Gastrocnemius medialis (tissue), 4 donors: ENCODE measurements at regions not wholly inside any gene's neighbourhood (a gene's known extent, or its start where the extent isn't known, plus 50 kb on each side); places are given as distances from the start of the nearest gene placed in this dataset.
"Not testable (repeated sequence)": the region's sequence is repeated elsewhere in the genome, so short reads cannot be mapped to it uniquely, and the experiment has no call there.

Experiments
- ATAC-seq, 2 donors: fragments of 150-250 bp; one replicate each; pipeline ENCODE4 v1.9.1; 2016
- DNase-seq, 2 donors: peaks; one replicate each; pipeline ENCODE4 v3.0.0-alpha.2; 2019
- H3K27ac ChIP-seq, 4 donors: fragments of 200-600 bp; sonication (generic); 1 replicate in 1 of 4; 2 replicates in 3 of 4; pipeline ENCODE4 v1.5.1; 2016 to 2018; ENCODE audit warnings: mild to moderate bottlenecking in 2 of 4, moderate library complexity in 1 of 4
- H3K27me3 ChIP-seq, 3 donors: fragments of 200-600 bp; sonication (generic) in 2 of 3; 1 replicate in 1 of 3; 2 replicates in 2 of 3; pipeline versions ENCODE4 v1.5.1 to v1.6.0; 2016 to 2019; ENCODE audit warnings: mild to moderate bottlenecking in 1 of 3, moderate library complexity in 1 of 3
- H3K36me3 ChIP-seq, 2 donors: fragments of 200-600 bp; sonication (generic) in 1 of 2; one replicate each; pipeline ENCODE4 v1.5.1; 2017 to 2018
- H3K4me1 ChIP-seq, 2 donors: fragments of 200-600 bp; sonication (generic) in 1 of 2; one replicate each; pipeline ENCODE4 v1.5.1; 2016 to 2017; ENCODE audit warnings: mild to moderate bottlenecking in 2 of 2
- H3K4me3 ChIP-seq, 4 donors: fragments of 200-600 bp; sonication (generic) in 3 of 4; 1 replicate in 1 of 4; 2 replicates in 3 of 4; pipeline ENCODE4 v1.5.1; 2016 to 2019; ENCODE audit warnings: mild to moderate bottlenecking in 2 of 4
- H3K9me3 ChIP-seq, 3 donors: fragments of 200-600 bp; sonication (generic) in 2 of 3; 1 replicate in 1 of 3; 2 replicates in 2 of 3; pipeline ENCODE4 v1.5.1; 2016 to 2019
- POLR2A ChIP-seq, 2 donors: fragments of 450-650 bp; IDR thresholded peaks; one replicate each; pipeline ENCODE4 v1.6.1; 2017; ENCODE audit warnings: antibody characterized with exemption in 2 of 2, mild to moderate bottlenecking in 2 of 2, moderate library complexity in 2 of 2
- in situ Hi-C, 4 donors: fragments of 200-750 bp; cut with MboI; loops; one replicate each; pipeline versions ENCODE4 v1.15.0 to v1.8.0; 2017; ENCODE audit warnings: low sequenced_read_pairs in 4 of 4
- intact Hi-C: fragments of 100-400 bp; cut with DNase I; formaldehyde crosslinking; loops from one replicate; pipeline ENCODE4 v1.15.1; 2023; ENCODE audit warnings: low total_unique reads
- TF ChIP-seq, protein P1 (sequence below), 5 experiments: fragments of 450-650 bp in 3 of 5; fragments of 200-600 bp in 2 of 5; sonication (generic) in 2 of 5; IDR thresholded peaks in 4 of 5; conservative IDR thresholded peaks in 1 of 5; 1 replicate in 4 of 5; 2 replicates in 1 of 5; pipeline ENCODE4 v1.5.1; 2016 to 2019; ENCODE audit warnings: antibody characterized with exemption in 5 of 5, mild to moderate bottlenecking in 3 of 5, moderate library complexity in 3 of 5

- Histone ChIP-seq H3K27ac (no peak overlapping the region), H3K36me3 (no peaks in the 10 kb centered on the region), H3K27me3 (no peaks in the 10 kb centered on the region), H3K4me3 (no peak overlapping the region), H3K4me1 (no peaks in the 10 kb centered on the region), H3K9me3 (no peaks in the 10 kb centered on the region)
- ATAC-seq: no peak
- TF ChIP-seq POLR2A (IDR thresholded peaks at IDR 0.05): no peak
- TF ChIP-seq, protein P1, sequence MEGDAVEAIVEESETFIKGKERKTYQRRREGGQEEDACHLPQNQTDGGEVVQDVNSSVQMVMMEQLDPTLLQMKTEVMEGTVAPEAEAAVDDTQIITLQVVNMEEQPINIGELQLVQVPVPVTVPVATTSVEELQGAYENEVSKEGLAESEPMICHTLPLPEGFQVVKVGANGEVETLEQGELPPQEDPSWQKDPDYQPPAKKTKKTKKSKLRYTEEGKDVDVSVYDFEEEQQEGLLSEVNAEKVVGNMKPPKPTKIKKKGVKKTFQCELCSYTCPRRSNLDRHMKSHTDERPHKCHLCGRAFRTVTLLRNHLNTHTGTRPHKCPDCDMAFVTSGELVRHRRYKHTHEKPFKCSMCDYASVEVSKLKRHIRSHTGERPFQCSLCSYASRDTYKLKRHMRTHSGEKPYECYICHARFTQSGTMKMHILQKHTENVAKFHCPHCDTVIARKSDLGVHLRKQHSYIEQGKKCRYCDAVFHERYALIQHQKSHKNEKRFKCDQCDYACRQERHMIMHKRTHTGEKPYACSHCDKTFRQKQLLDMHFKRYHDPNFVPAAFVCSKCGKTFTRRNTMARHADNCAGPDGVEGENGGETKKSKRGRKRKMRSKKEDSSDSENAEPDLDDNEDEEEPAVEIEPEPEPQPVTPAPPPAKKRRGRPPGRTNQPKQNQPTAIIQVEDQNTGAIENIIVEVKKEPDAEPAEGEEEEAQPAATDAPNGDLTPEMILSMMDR (IDR thresholded peaks at IDR 0.05 in 4 of 5, conservative IDR thresholded peaks at IDR 0.05 in 1 of 5): no peak
- in situ Hi-C loops (no loop called here), intact Hi-C loops (no loop called here)
- DNase-seq: no peak
These were observed 296.9 kb upstream of the SGK1 start for GRCh38 chr6:134614606-134615485.

DNA sequence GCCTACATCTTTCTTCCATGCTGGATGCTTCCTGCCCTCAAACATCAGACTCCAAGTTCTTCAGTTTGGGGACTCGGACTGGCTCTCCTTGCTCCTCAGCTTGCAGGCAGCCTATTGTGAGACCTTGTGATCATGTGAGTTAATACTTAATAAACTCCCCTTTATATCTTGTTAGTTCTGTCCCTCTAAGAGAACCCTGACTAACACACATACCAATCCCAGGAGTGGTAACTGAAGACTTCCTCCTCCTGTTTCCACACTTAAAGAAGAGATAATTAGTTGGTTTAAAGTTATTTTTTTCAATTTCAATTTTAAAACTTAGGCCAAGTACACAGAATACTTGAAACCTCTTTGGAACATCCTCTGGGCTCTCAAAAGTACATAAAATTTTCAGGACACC lies 294.2 kb upstream of the SGK1 start:
- H3K27me3 ChIP-seq, intact Hi-C loops, DNase-seq, H3K36me3 ChIP-seq, H3K9me3 ChIP-seq, in situ Hi-C loops, H3K27ac ChIP-seq, H3K4me1 ChIP-seq, ATAC-seq, H3K4me3 ChIP-seq: not testable (repeated sequence)

GRCh38 chr6:134610411-134610810 lies 292.5 kb upstream of the SGK1 start:
- in situ Hi-C loops (no loop called here), intact Hi-C loops (no loop called here)
- Histone ChIP-seq H3K4me1 (no peaks in the 10 kb centered on the region), H3K36me3 (no peaks in the 10 kb centered on the region), H3K9me3 (no peaks in the 10 kb centered on the region), H3K27me3 (no peaks in the 10 kb centered on the region), H3K27ac (no peak overlapping the region), H3K4me3 (no peak overlapping the region)
- DNase-seq: no peak
- no peak for TF ChIP-seq POLR2A (IDR thresholded peaks at IDR 0.05)
- TF ChIP-seq, protein P1 (IDR thresholded peaks at IDR 0.05 in 4 of 5, conservative IDR thresholded peaks at IDR 0.05 in 1 of 5): no peak
- no peak for ATAC-seq

- H3K27me3 ChIP-seq: no peaks in the 10 kb centered on the region
- H3K9me3 ChIP-seq: no peaks in the 10 kb centered on the region
- TF ChIP-seq, protein P1 (IDR thresholded peaks at IDR 0.05 in 4 of 5, conservative IDR thresholded peaks at IDR 0.05 in 1 of 5): no peak
- TF ChIP-seq POLR2A (IDR thresholded peaks at IDR 0.05): no peak
- H3K4me1 ChIP-seq: no peaks in the 10 kb centered on the region
- no peak for DNase-seq
- H3K27ac ChIP-seq: no peak overlapping the region
- intact Hi-C loops (no loop called here), in situ Hi-C loops (no loop called here)
- H3K4me3 ChIP-seq: no peak overlapping the region
- no peak for ATAC-seq
- no peaks in the 10 kb centered on the region for H3K36me3 ChIP-seq
These were observed 291.9 kb upstream of the SGK1 start for GRCh38 chr6:134609716-134610261.

- Histone ChIP-seq H3K27ac (no peak overlapping the region), H3K4me1 (no peaks in the 10 kb centered on the region), H3K27me3 (no peaks in the 10 kb centered on the region), H3K9me3 (no peaks in the 10 kb centered on the region), H3K4me3 (no peak overlapping the region), H3K36me3 (no peaks in the 10 kb centered on the region)
- in situ Hi-C loops (no loop called here), intact Hi-C loops (no loop called here)
- TF ChIP-seq POLR2A (IDR thresholded peaks at IDR 0.05): no peak
- TF ChIP-seq, protein P1 (IDR thresholded peaks at IDR 0.05 in 4 of 5, conservative IDR thresholded peaks at IDR 0.05 in 1 of 5): no peak
- no peak for ATAC-seq
- DNase-seq: no peak
These were observed 289.5 kb upstream of the SGK1 start for GRCh38 chr6:134607411-134607810.
